KMS-11 (cell line): ENCODE measurements at regions not wholly inside any gene's neighbourhood (a gene's known extent, or its start where the extent isn't known, plus 50 kb on each side); places are given as distances from the start of the nearest gene placed in this dataset.
"Not testable (repeated sequence)": the region's sequence is repeated elsewhere in the genome, so short reads cannot be mapped to it uniquely, and the experiment has no call there.

Experiments
- H2AFZ ChIP-seq: fragments of 200-600 bp; sonication (generic); 2 replicates; pipeline ENCODE4 v1.6.1; 2016; ENCODE audit warnings: antibody characterized with exemption, mixed run types, low read depth
- H3K27ac ChIP-seq: fragments of 200-600 bp; sonication (generic); 2 replicates; pipeline ENCODE4 v1.6.1; 2016; ENCODE audit warnings: mild to moderate bottlenecking, mixed run types
- H3K27me3 ChIP-seq: fragments of 200-600 bp; sonication (generic); 2 replicates; pipeline ENCODE4 v1.6.1; 2017; ENCODE audit warnings: mild to moderate bottlenecking, low read depth, mixed run types, moderate library complexity; ENCODE audit not compliant: insufficient read depth
- H3K36me3 ChIP-seq: fragments of 200-600 bp; sonication (generic); 2 replicates; pipeline ENCODE4 v1.6.1; 2017; ENCODE audit warnings: mild to moderate bottlenecking, mixed run types; ENCODE audit not compliant: insufficient read depth
- H3K4me1 ChIP-seq: fragments of 200-600 bp; sonication (generic); 2 replicates; pipeline ENCODE4 v1.6.1; 2016; ENCODE audit warnings: mild to moderate bottlenecking, low read depth, mixed run types; ENCODE audit not compliant: poor library complexity, severe bottlenecking
- H3K4me2 ChIP-seq: fragments of 200-600 bp; sonication (generic); 2 replicates; pipeline ENCODE4 v1.7.0; 2016; ENCODE audit warnings: mild to moderate bottlenecking, mixed run types
- H3K4me3 ChIP-seq: fragments of 200-600 bp; sonication (generic); IDR thresholded peaks from 2 replicates; pipeline ENCODE4 v1.6.1; 2017; ENCODE audit warnings: low read depth, low read length, mixed read lengths; ENCODE audit not compliant: insufficient read depth
- H3K79me2 ChIP-seq: fragments of 200-600 bp; sonication (generic); 2 replicates; pipeline ENCODE4 v1.6.1; 2016; ENCODE audit warnings: low read depth, mixed run types; ENCODE audit not compliant: insufficient read depth
- H3K9ac ChIP-seq: fragments of 200-600 bp; sonication (generic); 2 replicates; pipeline ENCODE4 v1.6.1; 2016; ENCODE audit warnings: mild to moderate bottlenecking, mixed run types
- H4K20me1 ChIP-seq: fragments of 200-600 bp; sonication (generic); 2 replicates; pipeline ENCODE4 v1.6.1; 2016; ENCODE audit warnings: mild to moderate bottlenecking, mixed run types; ENCODE audit not compliant: insufficient read depth
- CTCF ChIP-seq: fragments of 200-600 bp; sonication (generic); conservative IDR thresholded peaks from 2 replicates; pipeline ENCODE4 v1.6.1; 2017; ENCODE audit warnings: low read depth, mild to moderate bottlenecking, antibody characterized with exemption, low read length, moderate library complexity, mixed read lengths

DNA sequence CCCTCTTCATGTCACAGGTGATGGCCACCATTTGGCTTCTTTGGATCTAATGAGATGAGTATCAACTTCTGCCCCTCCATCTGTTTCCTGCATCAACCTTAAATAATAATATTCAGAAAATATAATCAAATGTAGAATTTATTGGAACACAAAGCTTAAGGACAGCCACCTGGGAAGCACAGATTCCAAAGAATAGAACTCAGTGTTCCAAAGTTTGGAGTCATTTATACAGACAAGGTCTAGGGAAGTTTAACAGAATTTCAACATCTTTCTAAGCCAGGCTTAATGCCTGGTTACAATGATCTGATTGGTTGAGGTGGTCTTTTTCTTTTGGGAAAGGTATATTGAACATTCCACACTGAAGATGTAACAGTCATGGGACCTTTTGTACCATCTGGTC is 218.0 kb upstream of the PIEZO2 start:
- Histone ChIP-seq H3K4me3 (no peak overlapping the region), H3K27me3 (no peaks in the 10 kb centered on the region), H2AFZ (no peak overlapping the region), H3K27ac (no peak overlapping the region), H3K36me3 (no peaks in the 10 kb centered on the region), H3K9ac (no peak overlapping the region), H4K20me1 (no peaks in the 10 kb centered on the region), H3K79me2 (no peaks in the 10 kb centered on the region), H3K4me1 (peaks cover 9% of the 10 kb centered on the region), H3K4me2 (no peak overlapping the region)
- TF ChIP-seq CTCF, result no peak

DNA sequence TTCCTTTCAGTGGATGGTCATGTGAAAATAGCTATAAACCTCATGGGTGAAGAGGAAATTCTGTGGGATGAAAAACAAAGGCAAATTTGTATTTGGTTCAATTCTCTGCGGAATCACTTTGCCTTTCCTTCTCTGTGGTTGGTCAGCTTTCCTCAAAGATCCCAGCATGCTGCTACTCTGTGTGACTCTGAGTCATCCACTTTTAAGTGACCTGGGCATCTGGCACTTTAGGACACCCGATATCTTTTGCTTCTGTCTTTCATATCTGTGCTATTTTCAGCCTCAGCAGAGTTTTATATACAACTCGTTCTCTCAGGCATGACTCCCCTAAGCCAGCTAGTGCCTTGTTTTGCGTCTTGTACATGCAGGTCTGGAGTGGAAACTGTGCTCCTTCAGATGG is 217.0 kb upstream of the PIEZO2 start:
- H2AFZ ChIP-seq, result no peak overlapping the region; the same call in 1 of the 2 replicates
- no peak overlapping the region for H3K27ac ChIP-seq
- no peak for TF ChIP-seq CTCF
- peaks cover 9% of the 10 kb centered on the region for H3K4me1 ChIP-seq
- no peaks in the 10 kb centered on the region for H3K79me2 ChIP-seq
- H3K36me3 ChIP-seq, result no peaks in the 10 kb centered on the region
- H4K20me1 ChIP-seq, result no peaks in the 10 kb centered on the region
- H3K4me3 ChIP-seq, result no peak overlapping the region
- H3K27me3 ChIP-seq, result no peaks in the 10 kb centered on the region
- H3K9ac ChIP-seq, result no peak overlapping the region
- H3K4me2 ChIP-seq, result no peak overlapping the region

DNA sequence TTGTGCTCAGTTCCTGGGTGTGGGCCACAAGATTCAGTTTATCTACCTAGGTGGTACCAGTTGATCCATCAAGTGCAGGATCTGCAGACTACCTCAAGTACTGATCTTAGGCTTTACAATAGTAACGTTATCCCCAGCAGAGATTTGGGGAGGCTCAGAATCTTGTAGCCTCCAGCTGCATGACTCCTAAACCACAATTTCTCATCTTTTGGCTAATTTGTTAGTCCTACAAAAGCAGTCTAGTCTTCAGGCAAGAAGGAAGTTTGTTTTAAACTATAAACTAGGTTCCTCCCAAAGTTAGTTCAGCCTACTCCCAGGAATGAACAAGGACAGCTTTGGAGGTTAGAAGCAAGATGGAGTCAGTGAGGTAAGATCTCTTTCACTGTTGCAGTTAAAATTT is 213.5 kb upstream of the PIEZO2 start:
- no peaks in the 10 kb centered on the region for H3K27me3 ChIP-seq
- no peak for TF ChIP-seq CTCF
- no peak overlapping the region for H2AFZ ChIP-seq
- H4K20me1 ChIP-seq, result no peaks in the 10 kb centered on the region
- H3K4me3 ChIP-seq, result no peak overlapping the region
- H3K27ac ChIP-seq, result no peak overlapping the region
- H3K4me1 ChIP-seq, result peaks cover 9% of the 10 kb centered on the region
- H3K79me2 ChIP-seq, result no peaks in the 10 kb centered on the region
- H3K9ac ChIP-seq, result no peak overlapping the region
- H3K36me3 ChIP-seq, result no peaks in the 10 kb centered on the region
- no peak overlapping the region for H3K4me2 ChIP-seq

GRCh38 chr18:11361862-11362261 is 212.5 kb upstream of the PIEZO2 start:
- not testable (repeated sequence) for H3K27me3 ChIP-seq, H4K20me1 ChIP-seq, H2AFZ ChIP-seq

DNA sequence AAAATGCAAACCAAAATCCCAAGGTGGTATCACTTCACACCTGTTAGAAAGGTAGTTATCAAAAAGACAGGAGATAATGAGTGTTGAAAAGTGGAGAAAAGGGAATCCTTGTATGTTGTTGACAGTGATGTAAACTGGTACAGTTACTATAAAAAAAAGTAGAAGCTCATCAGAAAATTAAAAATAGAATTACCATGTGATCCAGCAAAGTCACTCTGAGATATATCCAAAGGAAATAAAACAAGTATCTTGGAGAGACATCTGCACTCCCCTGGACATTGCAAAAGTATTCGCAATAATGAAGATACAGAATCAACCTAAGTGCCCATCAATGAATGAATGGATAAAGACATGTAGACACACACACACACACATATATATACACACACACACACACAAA is 208.3 kb upstream of the PIEZO2 start:
- no peak for TF ChIP-seq CTCF
- Histone ChIP-seq H3K9ac (no peak overlapping the region), H4K20me1 (no peaks in the 10 kb centered on the region), H3K36me3 (no peaks in the 10 kb centered on the region), H3K4me1 (no peaks in the 10 kb centered on the region), H3K27me3 (no peaks in the 10 kb centered on the region), H3K4me3 (no peak overlapping the region), H3K4me2 (no peak overlapping the region), H2AFZ (no peak overlapping the region), H3K27ac (no peak overlapping the region), H3K79me2 (no peaks in the 10 kb centered on the region)

More at GRCh38 chr18:11361862-11362261, 212.5 kb upstream of the PIEZO2 start:
- H3K79me2 ChIP-seq, H3K36me3 ChIP-seq, H3K27ac ChIP-seq, H3K4me2 ChIP-seq, H3K4me1 ChIP-seq, H3K9ac ChIP-seq, H3K4me3 ChIP-seq: not testable (repeated sequence)

DNA sequence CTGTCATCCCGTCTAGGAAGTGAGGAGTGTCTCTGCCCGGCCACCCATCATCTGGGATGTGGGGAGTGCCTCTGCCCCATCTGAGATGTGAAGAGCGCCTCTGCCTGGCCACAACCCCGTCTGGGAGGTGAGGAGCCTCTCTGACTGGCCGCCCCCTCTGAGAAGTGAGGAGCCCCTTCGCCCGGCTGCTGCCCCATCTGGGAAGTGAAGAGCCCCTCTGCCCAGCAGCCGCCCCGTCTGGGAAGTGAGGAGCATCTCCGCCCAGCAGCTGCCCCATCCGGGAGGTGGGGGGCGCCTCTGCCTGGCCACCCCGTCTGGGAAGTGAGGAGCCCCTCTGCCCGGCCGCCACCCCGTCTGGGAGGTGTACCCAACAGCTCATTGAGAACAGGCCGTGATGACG is 195.2 kb upstream of the PIEZO2 start:
- not testable (repeated sequence) for H3K27me3 ChIP-seq, H2AFZ ChIP-seq, H3K4me1 ChIP-seq, H3K9ac ChIP-seq, H3K4me3 ChIP-seq, H3K36me3 ChIP-seq, H3K4me2 ChIP-seq, H4K20me1 ChIP-seq, H3K27ac ChIP-seq, H3K79me2 ChIP-seq
